ENCODE measurements at regions not wholly inside any gene's neighbourhood (a gene's known extent, or its start where the extent isn't known, plus 50 kb on each side); places are given as distances from the start of the nearest gene placed in this dataset.

DNA sequence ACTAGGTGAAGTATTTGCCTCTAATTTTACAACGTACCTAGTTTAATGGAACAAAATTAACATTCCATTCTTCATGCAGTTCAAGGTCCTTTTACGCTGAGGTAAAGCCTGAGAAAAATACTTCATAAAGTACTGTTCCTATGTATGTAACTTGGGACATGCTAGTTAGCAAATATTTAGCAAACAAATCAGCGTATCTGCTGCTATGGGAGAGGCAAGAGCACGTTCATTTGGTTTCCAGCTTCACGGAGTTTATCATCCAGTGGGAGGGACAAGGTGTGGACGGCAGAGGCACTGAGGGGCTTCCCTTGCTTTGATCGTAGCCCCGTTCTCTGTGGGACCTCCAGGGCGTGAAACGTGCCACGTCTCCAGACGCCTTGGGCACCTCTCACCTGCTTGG, 248.8 kb downstream of the IRS2 start:
- ATAC-seq = no peak
- H3K27ac Mint-ChIP-seq = no peak overlapping the region

DNA sequence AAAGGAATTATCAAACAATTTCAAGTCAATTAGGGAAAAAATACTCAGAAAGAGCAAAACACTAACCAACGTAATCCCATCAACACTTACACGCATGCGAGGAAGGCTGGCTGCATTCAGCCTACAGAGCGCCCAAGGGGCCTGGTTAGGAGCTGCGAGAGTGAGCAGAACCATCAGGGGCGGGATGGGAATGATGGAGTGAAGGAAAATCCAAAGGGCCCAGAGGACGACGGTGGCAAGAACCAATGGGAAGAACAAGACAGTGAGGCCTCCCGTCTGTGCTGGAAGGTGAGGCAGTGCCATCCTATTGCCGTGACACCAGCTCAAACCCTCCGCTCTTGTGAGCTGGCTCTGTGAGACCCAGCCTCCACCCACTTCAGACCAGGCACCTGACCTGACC, 253.0 kb downstream of the IRS2 start:
- DNase-seq (ENCODE audit: low spot score in 2 of 2) (no peak), ATAC-seq (no peak)
- H3K36me3 Mint-ChIP-seq = no peaks in the 10 kb centered on the region
- H3K9me3 Mint-ChIP-seq = peaks cover 3 to 8% of the 10 kb centered on the region in 2 donors
- no peak overlapping the region for H3K27ac Mint-ChIP-seq

More for the DNA sequence above, 248.8 kb downstream of the IRS2 start:
- Mint-ChIP-seq H3K9me3 (peaks cover 3% of the 10 kb centered on the region in 2 donors), H3K36me3 (no peaks in the 10 kb centered on the region)
- DNase-seq (ENCODE audit: low spot score in 2 of 2) = no peak

DNA sequence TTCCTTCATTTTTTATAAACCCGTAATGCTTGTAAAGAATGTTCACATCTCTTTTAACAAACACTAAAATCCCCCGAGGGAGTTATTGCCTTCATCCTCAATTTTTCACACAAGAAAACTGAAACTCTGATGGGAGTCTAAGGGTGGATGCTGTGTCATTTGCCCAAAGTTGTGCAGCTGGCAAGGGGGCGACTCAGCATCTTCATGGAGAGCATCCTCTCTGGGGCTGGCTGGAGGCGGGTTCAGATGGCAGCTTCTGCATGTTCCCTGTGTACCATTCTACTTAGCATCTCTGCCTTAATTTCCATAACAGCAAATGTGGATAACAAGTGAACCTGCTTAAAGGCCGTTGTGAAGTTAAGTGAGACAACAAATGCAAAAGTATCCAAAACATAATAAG, 256.4 kb downstream of the IRS2 start:
- peaks cover 0 to 8% of the 10 kb centered on the region in 2 donors for H3K9me3 Mint-ChIP-seq
- no peak overlapping the region for H3K27ac Mint-ChIP-seq
- ATAC-seq (no peak), DNase-seq (ENCODE audit: low spot score in 2 of 2) (no peak)
- no peaks in the 10 kb centered on the region for H3K36me3 Mint-ChIP-seq

DNA sequence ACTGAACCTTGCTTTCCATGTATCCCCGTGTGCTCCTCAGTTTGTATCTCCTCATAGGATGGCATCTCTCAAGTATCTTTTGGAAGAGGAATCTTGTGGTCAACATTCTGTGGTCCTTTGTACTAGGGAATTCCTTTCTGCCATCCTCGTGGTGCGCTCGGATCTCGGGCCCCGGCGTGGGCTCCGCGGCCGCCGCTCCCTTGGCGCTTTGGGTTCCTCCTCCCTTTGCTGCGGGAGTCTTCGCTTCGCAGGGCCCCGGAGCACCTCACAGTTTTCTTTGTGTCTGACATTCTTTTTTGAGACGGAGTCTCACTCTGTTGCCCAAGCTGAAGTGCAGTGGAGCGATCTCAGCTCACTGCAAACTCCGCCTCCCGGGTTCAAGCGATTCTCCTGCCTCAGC, 264.7 kb downstream of the IRS2 start:
- Mint-ChIP-seq H3K27ac (no peak overlapping the region), H3K36me3 (no peaks in the 10 kb centered on the region), H3K9me3 (no peaks in the 10 kb centered on the region)
- DNase-seq (ENCODE audit: low spot score in 2 of 2) (no peak), ATAC-seq (no peak)

DNA sequence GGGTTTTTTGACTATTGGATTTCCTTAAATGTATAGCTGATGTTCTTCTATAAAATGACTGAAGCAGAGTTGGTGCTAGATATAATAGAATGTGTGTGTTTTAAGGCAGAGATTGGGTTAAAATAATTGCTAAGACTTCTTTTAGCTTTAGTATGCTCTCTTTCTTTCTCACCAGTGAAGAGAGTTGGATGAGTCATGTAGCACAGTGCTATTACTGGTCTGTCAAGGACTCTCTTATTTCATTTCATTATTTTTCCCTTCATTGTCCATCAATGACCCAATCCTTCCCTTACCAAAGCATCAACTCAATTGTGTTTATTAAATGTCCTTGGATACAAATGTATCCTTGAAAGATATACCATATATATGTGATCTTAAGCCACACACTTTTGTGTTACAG, 268.9 kb downstream of the IRS2 start:
- ATAC-seq = no peak
- no peak for DNase-seq (ENCODE audit: low spot score in 2 of 2)
- Mint-ChIP-seq H3K27ac (no peak overlapping the region), H3K9me3 (no peaks in the 10 kb centered on the region), H3K36me3 (no peaks in the 10 kb centered on the region)

DNA sequence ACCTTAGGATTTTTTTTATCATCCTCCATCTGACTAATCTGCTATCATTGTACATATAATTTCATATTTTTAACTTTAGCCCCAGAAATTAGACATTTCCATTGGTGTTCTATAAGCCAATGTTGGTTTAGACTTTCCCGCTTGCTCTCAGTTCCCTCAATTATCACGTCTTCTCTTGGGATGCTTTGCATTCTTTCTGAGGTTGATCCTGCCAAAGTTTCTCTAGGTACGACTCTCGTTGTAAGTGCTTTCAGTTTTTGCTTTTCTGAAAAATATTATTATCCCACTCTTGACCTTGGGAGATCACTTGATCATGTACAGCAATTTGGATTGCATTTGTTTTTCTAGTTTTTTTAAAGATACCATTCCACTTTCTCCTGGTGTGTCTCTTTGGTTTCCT, 270.2 kb downstream of the IRS2 start:
- ATAC-seq (no peak), DNase-seq (ENCODE audit: low spot score in 2 of 2) (no peak)
- no peaks in the 10 kb centered on the region for H3K36me3 Mint-ChIP-seq
- no peak overlapping the region for H3K27ac Mint-ChIP-seq
- H3K9me3 Mint-ChIP-seq = no peaks in the 10 kb centered on the region

DNA sequence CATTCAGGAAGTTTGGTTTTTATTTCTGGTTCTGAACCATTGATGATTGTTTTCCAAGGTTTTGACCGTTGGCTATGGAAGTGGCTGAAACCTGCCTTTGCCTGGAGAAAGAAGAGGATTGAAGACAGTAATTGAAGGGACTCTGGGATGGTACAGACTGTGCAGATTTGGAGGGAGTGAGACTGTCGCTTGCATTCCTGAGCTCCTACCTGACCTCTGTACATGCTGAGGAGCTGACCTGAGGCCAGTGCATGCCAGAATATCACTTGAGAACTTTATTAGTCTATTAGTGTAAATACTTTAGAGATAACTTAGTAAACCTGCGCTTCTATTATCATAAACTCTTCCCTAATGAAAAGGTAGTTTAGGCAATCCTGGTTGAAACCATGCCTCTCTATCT, 276.4 kb downstream of the IRS2 start:
- DNase-seq (ENCODE audit: low spot score in 2 of 2) (no peak), ATAC-seq (no peak)
- Mint-ChIP-seq H3K36me3 (peaks cover 0 to 12% of the 10 kb centered on the region in 2 donors), H3K27ac (no peak overlapping the region), H3K9me3 (peaks cover 6 to 9% of the 10 kb centered on the region in 2 donors)

DNA sequence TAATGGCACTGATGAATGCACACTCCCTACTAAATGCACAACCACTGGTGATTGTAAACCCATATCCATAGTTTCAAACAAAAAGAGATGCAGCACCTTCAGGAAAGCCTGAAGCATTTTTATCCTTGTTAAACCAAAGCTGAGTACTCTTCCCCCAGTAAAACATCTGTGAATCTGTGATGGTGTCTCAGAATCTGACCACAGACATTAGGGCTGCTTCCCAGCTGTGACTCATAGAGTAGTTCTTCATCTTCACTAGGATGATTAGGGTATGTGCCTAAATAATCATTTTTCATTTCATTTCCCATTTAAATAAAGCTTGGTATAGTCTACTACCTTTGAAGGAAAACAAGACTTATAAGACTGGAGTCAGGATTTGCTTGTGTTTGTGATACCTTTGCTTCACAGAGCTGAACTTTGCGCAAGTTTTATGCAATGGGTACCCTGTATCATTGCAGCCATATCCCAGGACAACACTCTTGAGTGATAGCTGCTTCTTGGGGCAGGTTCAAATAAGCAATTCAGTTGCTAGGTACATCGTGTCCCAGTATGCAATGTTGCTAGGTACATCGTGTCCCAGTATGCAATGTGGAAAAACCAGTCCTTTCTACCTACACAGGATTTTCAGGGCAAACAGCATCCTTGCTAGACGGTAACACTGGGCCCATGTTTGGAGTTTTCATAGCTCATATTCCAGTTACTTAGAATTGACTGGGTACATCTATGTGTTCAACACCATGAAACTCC, 277.1 kb downstream of the IRS2 start:
- DNase-seq (ENCODE audit: low spot score in 2 of 2) = no peak
- H3K27ac Mint-ChIP-seq = no peak overlapping the region
- H3K9me3 Mint-ChIP-seq = peaks cover 6 to 11% of the 10 kb centered on the region in 2 donors
- ATAC-seq = no peak
- H3K36me3 Mint-ChIP-seq = peaks cover 0 to 12% of the 10 kb centered on the region in 2 donors

DNA sequence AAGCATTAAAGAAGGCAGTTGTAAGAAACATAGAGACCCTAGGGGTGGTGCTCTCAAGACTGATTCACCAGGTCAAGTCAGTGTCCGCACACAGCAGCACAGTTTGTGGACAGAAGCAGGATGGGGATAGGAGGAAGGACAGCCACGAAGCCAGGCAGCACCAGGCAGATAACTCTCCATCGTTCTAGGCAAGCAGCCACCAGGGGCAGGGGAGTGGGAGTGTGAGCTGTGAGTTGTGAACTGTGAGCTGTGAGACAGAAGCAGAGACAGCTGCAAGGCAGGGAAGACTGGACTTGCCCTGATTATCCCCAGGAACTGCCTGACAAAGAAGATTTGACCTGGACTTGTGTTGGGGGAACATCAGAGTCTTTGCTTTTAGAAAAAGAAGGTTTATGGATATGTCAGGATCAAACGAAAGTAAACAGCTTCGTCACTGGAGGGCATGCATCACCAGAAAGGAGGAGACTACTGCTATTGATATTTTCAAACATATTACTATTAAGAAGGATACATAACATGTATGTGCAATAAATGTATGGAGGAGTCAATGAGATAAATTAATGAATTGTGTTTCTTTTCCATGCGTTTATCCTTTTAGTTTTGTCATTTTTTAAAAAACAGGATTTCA, 286.1 kb downstream of the IRS2 start:
- Mint-ChIP-seq H3K36me3 (peaks cover 3 to 4% of the 10 kb centered on the region in 2 donors), H3K9me3 (peaks cover 0 to 13% of the 10 kb centered on the region in 2 donors), H3K27ac (no peak overlapping the region)
- ATAC-seq (no peak), DNase-seq (ENCODE audit: low spot score in 2 of 2) (no peak)

DNA sequence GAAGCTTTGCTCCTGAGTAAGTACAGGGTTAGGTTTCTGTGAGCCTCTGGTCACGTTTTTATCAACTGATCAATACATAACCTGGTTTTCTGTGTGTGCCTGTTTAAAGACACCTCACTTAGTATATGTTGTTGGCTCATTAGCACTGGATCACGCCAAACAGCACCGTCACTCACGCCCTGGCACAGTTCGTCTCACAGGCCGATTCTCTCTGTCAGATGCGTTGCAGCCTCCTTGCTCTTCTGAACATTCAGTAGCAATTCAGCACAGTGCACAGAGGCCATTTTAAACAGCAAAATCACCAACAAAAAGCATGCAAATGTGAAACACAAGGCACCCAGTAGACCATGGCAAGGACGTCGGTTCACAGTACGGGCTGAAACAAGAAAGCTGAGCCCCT, 288.5 kb downstream of the IRS2 start:
- peak overlapping the region in 1 of 2 donors; percentile 12 for H3K27ac Mint-ChIP-seq
- ATAC-seq (no peak), DNase-seq (ENCODE audit: low spot score in 2 of 2) (no peak)
- no peaks in the 10 kb centered on the region for H3K36me3 Mint-ChIP-seq
- no peaks in the 10 kb centered on the region for H3K9me3 Mint-ChIP-seq

DNA sequence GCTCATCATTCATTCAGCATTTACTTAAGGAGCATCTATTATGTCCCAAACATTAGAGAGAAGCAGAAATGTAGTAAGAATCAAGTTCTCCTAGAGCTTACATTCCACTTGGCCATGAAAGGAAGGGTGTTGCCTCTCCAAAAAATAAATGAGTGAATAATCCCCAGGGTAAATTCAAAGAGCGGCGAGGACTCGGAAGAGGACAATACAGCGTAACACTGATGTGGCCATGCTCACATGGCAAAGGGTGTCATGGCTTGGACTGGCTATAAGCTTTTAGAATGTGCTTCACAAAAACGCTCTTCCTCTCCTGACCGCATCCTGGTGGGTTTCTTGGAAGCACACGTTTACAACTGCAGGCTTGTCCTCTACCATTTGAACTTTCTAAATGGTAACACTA, 290.2 kb downstream of the IRS2 start:
- no peak for DNase-seq (ENCODE audit: low spot score in 2 of 2)
- ATAC-seq = no peak
- Mint-ChIP-seq H3K36me3 (no peaks in the 10 kb centered on the region), H3K27ac (no peak overlapping the region), H3K9me3 (no peaks in the 10 kb centered on the region)

DNA sequence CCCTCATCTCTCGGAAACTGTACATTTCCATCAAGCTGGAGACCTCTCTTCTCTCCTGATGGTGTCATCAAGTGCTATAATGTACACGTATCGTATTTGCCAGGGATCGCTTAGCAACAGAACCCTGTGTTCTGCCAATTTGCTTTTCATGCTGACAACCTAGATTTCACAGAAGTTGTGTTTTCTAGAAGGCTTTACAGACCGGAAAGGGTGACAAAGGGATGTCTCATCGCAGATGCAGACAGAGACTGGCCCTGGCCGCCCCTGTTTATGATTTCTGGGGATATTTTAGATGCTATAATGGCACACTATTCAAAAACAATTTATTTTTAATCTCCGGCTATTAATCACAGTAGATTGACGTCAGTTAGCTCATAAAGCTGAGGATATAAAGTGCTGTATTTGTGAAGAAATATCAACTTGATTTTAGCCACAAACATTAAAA, 291.4 kb downstream of the IRS2 start:
- no peaks in the 10 kb centered on the region for H3K36me3 Mint-ChIP-seq
- DNase-seq (ENCODE audit: low spot score in 2 of 2) = no peak
- no peak overlapping the region for H3K27ac Mint-ChIP-seq
- ATAC-seq = no peak
- H3K9me3 Mint-ChIP-seq = no peaks in the 10 kb centered on the region

DNA sequence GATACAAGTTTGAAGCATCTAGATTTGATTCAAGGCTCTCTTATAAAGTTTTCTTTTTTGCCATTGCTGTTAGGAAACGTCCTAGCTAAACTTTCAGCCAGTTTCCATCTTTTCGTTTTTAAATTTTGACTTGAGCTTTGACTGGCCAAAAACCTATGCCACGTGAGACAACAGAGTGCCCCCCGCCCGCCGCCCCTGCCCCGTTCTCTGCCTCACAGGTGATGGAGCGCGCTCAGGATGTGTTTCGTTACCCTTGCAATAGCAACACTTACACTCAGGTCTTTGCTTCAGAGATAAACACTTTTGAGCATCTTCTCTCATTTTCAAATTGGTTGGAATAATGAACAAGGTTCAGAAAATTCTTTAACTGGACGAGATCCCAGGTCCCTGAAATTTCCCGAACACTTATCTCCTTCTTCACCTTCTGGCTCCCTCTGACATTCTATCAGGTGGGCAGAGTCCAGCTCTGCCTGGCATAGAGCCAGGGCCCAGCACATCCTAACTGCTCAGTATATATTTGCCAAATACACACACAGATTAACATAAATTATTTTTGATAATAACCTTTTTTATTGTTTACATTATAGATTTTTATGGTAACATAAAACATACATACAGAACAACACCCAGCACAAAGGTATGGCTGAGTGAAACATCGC, 301.1 kb downstream of the IRS2 start:
- ATAC-seq (no peak), DNase-seq (ENCODE audit: low spot score in 2 of 2) (no peak)
- no peak overlapping the region for H3K27ac Mint-ChIP-seq
- H3K36me3 Mint-ChIP-seq = no peaks in the 10 kb centered on the region
- no peaks in the 10 kb centered on the region for H3K9me3 Mint-ChIP-seq

DNA sequence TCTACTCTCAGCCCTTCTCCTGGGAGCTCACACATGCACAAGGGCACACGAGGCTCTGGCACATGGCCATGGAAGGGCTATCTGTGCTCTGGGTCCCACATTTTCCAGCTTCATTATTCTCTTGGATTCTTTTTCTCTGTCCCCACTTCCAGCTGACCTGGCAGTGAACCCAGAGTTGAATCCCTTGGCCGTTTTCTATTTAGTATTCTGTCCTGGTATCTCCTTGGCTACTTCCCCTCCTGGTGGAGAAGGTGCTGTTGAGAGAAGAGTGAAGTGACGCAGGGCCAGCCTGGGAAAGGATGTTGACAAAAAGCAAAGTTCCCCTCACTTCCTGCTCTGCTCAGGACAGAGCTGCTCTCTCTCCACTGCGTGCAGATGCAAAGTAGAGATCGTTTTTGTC, 303.1 kb downstream of the IRS2 start:
- DNase-seq (ENCODE audit: low spot score in 2 of 2) (no peak), ATAC-seq (no peak)
- Mint-ChIP-seq H3K36me3 (no peaks in the 10 kb centered on the region), H3K9me3 (no peaks in the 10 kb centered on the region), H3K27ac (no peak overlapping the region)

DNA sequence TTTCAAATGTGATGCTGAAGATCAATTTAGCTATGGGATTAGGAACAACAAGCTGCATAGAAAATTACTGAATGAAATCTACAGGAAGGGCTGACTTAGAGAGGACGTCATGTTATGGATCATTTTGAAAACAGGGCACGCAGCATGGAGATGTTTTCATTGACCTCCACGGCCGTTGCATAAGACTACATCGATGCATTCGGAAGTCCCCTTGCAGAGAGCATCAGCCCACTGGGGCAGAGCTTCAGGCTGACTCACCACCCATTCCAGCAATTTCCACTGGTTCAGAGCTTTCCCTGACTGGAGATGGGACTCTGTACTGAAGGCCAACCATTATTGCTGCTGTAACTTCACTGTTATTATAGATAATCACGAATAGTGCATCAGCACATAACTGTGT, 305.3 kb downstream of the IRS2 start:
- no peak overlapping the region for H3K27ac Mint-ChIP-seq
- no peaks in the 10 kb centered on the region for H3K9me3 Mint-ChIP-seq
- DNase-seq (ENCODE audit: low spot score in 2 of 2) = no peak
- no peaks in the 10 kb centered on the region for H3K36me3 Mint-ChIP-seq
- no peak for ATAC-seq

DNA sequence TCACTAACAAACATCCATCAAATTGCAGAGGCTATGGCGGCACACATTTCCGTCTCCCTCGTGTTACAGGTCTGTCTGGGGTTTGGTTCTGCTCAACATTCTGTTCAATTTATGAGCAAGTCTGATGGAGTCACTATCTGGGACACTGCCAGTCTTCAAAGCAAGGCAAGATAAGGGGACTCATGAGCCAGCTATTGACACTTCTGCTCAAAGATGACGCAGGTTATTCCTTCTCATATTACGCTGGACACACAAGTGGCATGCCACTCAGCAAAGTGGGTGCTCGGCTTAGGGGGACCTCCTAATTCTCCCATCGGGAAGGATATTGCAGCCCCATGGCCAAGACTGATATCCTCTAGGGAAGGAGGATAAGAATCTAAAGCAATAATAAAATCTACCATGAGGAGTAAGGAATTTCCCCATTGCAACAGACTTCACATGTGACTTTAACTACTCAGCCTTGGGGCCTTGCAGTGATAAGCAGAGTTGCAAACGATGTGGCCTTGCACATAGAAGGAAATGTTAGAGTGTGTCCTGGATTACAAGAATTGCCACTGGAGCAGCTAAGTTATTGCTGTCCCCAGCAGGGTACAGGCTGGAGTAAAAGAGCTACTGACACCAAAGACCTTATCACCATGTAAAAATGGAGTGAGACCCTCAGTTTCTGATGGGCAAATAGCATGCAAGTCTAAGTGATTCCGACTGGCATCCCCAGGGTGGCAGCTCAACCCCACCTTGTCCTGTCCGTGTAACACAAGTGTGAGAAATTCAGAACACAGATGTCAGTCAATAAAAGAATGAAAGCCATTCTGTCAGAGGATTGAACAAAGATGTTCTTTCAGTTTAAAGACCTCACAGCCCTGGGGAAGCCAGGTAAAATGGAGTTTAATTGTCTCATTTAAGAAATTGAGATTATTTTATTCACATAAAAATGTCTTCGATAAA, 306.1 kb downstream of the IRS2 start:
- DNase-seq (ENCODE audit: low spot score in 2 of 2) (no peak), ATAC-seq (no peak)
- no peaks in the 10 kb centered on the region for H3K36me3 Mint-ChIP-seq
- no peak overlapping the region for H3K27ac Mint-ChIP-seq
- H3K9me3 Mint-ChIP-seq = no peaks in the 10 kb centered on the region

DNA sequence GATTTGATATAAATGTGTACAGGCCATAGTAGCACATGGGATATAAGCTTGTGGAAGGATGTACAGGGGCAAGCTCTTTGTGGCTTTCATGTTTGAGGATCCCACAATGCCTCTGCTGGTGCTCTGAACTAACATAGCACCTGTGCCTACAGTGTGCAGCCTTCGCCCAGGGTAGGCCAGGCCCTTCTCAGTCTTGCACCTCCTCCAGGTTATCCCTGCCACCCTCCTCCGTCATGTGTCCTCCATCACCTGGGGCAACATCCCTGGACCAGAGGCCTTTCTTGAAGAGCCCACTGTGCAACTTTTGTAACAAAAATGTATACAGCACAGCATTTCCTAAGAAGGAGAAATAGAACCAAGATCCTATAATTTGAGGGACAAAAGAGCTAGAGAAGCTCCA, 306.8 kb downstream of the IRS2 start:
- H3K27ac Mint-ChIP-seq = no peak overlapping the region
- DNase-seq (ENCODE audit: low spot score in 2 of 2) = no peak
- no peaks in the 10 kb centered on the region for H3K9me3 Mint-ChIP-seq
- ATAC-seq = no peak
- no peaks in the 10 kb centered on the region for H3K36me3 Mint-ChIP-seq

Data from activated naive CD4-positive, alpha-beta T cell treated with anti-CD3 and anti-CD28 coated beads, Interleukin-2, amount 50 U/mL, for 72 hours (primary cell).